NCI-H748 (cell line): ENCODE measurements at regions not wholly inside any gene's neighbourhood (a gene's known extent, or its start where the extent isn't known, plus 50 kb on each side); places are given as distances from the start of the nearest gene placed in this dataset.
"Not testable (repeated sequence)": the region's sequence is repeated elsewhere in the genome, so short reads cannot be mapped to it uniquely, and the experiment has no call there.

ENCODE experiments used
- DNase-seq: peaks from one replicate; lab custom pipeline; 2025; ENCODE audit not compliant: unreplicated experiment; lab: John Stamatoyannopoulos, UW

GRCh38 chr3:13228169-13228568 is 154.9 kb upstream of the IQSEC1 start:
- DNase-seq, result not testable (repeated sequence)

DNA sequence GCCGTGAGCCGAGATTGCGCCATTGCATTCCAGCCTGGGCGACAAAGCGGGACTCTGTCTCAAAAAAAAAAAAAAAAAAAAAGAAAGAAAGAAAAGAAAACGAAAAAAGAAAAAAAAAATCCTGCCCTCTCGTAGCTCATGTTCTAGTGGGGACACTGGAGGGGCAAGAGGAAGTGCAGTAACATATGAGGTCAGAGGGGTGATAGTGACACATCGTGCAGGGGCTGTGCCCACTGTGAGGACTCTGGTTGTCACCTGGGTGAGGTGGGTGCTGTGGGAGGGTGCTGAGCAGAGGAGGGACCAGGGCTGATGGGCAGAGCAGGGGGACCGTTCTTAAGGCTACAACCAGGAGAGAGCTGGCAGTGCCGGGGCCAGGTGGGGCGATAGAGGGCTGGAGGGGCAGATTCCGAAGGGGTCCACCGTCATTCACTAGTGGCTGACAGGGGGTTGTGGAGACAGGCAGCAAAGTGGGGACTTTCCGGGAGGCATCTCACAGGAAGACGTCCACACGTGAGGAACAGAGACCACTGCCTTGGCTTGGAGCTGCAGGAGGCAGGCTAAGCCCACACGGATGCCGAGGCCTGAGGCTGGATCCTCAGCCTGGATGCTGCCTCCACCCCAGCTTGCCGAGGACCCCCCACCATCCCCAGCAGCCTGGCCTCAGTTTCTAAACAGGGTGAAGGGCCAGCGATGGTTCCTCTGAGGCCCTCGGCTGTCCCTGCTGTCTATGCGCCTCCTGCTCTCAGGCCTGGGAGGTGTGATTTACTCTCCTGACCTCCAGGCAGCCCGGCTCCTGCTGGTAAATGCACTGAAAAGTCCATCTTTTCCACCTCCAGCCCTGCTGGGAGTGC is 154.3 kb upstream of the IQSEC1 start:
- no peak for DNase-seq

DNA sequence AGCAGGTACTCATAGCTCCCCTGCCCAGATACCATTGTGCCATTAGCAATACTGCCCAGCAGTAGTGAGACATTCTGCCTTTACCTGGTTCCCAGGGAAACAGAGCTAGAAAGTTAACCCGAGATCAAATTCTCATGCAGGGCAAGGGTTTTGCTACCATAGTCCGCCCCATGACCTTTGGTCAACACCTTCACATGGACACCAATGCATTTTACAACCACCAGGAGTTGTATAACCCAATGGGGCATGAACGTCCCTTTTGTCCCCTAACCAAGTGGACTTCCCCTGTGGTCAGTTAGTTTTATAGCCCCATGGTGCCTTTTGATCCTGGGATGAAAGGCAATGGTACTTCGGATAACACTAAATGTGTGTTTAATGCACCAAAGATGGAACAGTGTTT is 151.7 kb upstream of the IQSEC1 start:
- no peak for DNase-seq

DNA sequence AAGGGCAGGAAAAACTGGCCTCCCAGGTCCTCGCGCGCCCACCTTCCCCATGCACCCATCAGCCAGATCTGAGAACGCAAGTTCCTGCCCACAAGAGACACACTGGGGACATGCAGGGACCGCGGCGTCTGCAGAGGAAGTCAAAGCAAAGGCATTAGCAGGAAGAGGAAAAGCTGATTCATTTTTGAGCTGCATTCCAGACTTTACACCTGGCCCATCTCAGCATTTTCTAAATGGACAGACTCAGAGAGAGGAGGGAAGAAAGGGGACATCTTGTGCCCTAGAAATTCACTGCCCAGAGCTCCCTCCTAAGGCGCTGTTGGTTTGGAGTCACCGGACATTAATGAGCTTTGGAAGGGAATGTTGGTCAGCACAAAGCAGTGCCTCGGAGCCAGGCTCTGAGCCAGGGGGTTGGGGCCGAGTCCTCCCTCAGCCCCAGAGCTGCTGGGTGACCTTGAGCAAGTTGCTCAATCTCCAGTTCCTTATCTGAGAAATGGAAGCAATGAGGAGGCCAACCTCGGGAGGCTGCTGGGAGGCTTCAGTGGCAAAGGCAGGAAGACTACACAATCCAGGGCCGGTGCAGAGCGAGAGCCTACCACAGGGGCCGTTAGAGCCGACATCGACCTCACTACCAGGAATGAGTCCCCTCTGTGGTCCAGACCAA is 150.5 kb upstream of the IQSEC1 start:
- no peak for DNase-seq

DNA sequence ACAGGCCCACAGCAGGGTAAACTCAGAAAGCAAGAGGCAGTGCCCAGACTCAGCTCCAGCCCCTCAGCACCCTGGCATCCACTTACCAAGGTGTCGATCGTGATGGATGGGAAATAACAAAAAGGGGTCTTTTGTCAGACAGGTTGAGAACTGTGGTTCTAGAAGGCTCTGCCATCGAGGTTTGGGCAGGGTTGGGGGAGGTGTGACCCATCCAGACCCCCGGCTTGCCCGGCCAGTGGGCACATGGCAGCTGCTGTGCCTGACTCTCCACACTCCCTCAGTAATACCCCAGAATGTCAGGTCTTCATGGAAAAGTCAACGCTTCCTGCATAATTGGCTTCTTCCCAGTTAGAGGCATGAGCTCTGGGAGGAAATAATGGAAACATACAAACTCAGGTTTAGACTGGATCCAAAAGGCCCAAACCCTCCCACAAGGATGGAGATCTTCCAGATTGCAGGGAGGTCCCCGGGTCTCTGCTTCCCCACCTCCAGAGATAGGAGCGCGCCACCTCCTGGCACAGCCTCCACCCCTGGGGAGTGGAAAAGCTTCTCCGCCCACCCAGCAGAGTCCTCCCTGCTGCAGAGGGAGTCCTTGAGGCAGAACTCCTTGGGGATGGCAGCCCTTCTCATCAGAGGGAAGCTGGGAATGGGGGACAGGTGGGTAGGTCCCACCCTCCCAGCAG is 149.8 kb upstream of the IQSEC1 start:
- DNase-seq, result no peak

DNA sequence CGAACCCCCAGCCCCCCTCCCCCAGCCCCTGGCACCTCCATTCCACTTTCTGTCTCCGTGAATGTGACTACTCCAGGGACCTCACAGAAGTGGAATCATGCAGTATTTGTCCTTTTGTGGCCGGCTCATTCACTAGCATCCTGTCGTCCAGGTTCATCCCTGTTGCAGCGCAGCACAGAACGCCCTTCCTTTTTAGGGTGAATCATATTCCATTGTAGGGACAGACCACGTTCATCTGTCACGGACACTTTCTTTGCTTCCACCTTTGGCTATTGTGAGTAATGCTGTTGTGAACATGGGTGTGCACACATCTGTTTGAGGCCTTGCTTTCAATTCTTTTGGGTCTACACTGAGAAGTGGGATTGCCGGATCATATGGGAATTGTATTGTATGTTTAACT is 148.9 kb upstream of the IQSEC1 start:
- DNase-seq, result no peak

GRCh38 chr3:13221491-13222061 is 148.3 kb upstream of the IQSEC1 start:
- DNase-seq, result no peak

GRCh38 chr3:13220991-13221390 is 147.8 kb upstream of the IQSEC1 start:
- DNase-seq, result no peak

DNA sequence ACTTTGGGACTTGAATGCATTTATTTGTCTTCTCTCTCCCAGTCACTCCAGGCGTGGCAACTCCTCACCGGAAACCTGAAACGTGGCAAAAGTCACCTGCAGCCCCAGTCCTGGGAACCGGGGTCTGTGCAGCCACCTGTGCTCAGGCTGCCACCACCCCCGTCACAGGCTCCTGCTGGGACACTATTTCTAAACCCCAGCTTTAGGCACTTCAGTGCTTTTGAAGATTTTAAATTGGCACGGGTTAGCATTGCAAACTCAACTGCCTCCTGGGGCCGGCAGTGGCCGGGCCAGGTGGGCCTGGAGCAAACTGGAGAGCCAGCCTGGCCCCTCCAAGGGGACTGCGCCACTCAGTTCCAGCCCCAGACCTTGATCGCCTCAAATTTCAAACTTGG is 146.7 kb upstream of the IQSEC1 start:
- no peak for DNase-seq

GRCh38 chr3:13219077-13219901 is 146.1 kb upstream of the IQSEC1 start:
- DNase-seq, result no peak

DNA sequence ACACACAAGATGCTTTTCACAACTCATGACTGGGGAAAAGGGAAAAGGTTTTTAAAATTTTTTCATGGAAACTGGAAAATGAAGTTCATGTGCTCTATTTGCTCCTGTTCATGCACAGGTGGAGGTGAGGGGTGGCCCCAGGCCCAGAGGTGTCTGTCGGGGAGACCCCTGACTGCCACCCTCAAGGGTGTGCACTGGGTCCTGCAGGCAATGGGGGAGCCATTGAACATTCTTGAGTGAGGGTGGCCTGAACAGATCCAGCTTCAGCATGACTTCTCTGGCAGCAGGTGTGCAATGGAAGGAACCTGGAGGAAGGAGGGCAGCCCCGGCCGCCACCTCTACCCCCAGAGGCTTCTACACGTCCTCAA is 145.3 kb upstream of the IQSEC1 start:
- no peak for DNase-seq

GRCh38 chr3:13217736-13218540 is 144.7 kb upstream of the IQSEC1 start:
- no peak for DNase-seq

DNA sequence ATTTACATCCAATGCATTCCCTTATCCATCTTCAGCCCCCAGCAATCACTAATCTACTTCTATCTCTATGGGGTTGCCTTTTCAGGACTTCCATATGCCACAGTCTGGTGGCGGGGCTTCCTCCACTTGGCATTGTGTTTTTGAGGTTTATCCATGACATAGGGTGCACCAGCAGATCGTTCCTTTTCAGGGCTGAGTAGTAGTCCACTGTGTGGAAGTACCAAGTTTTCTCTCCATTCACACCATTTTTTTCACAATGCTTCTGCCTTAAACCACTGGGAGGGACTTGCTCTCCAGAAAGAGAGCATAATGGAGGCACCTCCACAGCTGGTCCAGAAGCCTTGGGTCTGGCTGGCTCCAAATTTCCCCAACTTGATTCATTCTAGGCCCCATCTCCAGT is 144.0 kb upstream of the IQSEC1 start:
- DNase-seq, result no peak

DNA sequence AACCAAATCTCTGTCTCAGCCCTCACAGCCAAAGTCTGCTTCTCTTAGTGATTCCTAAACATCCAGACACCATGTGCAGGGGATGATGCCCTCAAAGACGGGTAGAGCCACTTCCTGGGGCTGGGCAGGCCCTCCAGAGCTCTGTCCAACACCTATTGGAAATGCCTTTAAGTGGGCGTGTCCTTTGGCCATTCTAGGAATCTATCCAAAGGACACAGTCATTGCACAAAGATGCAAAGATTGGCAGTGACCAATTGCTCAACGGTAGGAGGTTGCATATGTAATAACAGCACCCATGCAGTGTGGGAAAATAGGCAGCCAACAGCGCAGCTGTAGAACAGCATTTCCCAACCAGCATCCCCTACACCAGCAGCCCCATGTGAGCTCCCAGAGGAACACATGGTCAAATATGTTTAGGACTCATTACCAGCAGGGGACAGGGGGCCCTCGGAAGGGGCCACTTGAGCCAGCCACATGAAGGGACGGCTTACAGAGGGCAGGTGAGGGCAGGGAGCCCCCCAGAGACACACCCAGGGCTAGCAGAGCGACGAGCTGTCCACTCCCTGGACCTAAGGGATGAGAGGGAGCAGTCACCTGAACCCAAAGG is 142.8 kb upstream of the IQSEC1 start:
- no peak for DNase-seq

DNA sequence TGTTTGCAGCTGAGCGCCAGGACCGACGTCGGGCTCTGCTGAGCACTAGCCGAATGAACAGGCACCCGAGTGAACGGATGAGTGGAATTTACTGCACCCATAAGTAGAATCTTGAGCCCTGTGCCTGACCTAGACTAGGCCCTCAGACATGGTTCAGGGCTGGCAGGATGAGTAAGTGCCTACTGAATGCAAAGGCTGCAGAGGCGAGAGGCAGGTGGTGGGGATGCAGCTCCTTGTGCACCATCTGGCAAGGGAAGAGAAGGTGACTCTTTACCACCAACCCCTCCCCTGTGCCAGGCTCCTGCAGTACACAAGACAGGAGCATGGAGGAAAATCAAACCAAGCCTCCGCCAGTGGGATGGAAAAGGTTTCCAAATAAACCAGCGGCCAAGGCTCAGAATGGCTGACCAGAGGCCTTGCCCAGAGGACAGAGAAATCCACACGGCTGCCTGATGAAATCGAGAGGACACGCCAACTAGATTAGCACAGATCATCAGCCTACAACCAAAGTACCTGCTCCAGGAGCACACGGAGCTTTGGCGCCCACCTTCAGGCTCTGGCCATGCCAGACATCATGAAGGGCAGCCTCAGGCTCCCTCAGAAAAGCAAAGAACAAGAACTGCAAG is 141.7 kb upstream of the IQSEC1 start:
- no peak for DNase-seq

DNA sequence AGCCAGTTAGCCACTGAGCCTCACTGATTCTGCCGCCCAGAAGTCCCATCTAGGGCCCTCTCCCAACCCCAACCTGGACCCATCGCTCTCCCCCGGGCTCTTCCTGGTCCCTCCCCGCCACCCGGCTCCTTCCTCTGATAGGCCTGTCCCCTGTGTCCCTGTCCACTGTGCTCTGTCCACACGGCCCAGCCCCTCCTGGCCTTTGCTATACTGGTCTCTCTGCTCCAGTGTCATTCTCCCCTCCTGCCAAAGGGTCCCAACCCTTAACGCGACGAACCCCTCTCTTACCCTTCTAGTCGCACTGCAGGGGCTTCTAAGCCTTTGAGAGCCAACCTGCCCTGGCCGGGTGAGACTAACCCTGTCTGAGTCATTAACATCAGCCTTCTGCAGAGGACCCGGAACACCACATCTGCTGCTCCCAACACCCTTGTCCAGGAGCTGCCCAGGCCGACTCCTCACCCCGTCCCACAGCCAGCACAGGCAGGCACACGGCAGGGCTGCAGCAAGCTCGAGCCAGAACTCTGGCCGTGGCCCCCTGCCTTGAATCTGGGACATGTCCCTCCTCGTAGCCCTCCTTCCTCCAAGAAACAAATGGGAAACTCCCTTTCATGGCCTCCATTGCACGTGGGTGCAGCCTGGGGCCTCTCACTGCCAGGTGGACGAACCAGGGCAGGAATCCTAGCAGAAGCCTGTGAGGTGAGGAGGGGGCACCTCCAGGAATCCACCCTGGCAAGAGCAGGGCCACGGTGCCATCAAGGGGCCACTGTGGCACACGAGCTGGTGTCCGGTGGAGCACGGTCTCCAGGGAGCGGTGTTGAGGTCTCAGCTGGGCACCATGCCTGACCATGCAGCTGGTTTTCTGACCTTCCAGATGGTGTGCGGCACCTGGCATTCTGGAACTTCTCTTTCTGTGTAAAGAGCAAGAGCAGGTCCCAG is 140.9 kb upstream of the IQSEC1 start:
- no peak for DNase-seq

DNA sequence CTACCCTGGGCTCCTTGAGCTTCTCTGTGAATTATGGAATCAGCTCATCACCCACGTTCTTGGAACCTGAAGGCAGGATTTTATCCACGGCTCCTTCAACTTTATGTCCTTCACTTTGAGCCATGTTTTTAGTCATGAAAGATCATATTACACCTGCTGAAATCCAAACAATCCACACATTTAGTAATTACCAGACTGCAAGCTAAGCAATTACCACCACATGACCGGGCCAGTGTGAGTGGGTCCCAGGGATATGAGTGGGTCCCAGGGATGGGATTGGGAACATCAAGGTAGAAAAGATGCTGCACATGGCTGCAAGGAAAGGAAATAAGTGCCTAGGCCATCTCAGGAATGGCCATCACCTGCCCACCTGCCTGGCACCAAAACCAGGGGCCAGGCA is 140.3 kb upstream of the IQSEC1 start:
- no peak for DNase-seq

DNA sequence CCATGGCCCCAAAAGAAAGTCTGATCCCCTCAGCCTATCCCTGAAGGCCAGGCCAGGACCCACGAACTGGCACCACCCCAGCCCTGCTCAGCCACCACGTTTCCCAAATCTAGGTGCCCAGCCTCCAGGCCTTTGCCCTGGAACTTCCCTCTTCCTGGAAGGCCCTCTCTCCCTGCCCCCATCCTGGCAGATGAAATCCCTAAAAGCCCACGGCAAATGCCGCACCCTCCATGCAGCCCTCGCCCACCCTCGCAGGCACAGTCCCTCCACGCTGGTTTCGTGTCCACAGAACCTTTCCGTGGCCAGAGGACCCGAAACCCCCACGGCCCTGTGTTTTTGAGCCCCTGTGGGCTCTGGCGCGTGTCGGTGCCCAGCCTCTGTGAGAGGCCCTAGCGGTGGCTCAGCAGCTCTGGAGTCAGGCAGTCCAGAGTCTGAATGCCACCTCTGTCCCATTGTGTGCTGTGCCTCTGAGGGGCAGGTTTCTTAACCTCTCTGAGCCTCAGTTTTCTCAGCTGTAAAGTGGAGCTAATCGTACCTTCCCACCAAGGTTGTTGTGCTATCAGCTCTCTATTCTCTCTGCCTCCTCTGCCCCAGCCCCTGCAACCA is 138.5 kb upstream of the IQSEC1 start:
- DNase-seq, result no peak
